ENCODE measurements at regions not wholly inside any gene's neighbourhood (a gene's known extent, or its start where the extent isn't known, plus 50 kb on each side); places are given as distances from the start of the nearest gene placed in this dataset.

DNA sequence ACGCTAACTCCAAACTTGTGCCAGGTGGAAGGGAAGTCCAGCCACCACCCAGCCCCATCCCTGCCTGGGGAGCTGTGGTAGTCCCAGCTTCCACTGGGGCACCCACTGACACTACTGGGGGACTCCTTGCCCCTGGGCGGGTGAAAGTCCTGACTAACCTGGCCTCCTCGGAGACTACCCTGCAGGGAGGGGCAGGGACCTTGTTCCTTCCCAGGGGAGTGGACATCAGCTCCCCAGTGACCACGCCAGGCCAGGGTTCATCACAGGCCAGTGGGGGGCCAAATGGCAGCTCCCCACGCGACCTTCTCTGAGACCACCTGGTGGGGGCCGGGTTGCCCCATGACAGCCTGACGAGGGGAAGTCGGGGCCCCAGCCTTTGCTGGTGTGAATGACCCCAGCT, 420.0 kb upstream of the SALL3 start:
- no peak for DNase-seq

DNA sequence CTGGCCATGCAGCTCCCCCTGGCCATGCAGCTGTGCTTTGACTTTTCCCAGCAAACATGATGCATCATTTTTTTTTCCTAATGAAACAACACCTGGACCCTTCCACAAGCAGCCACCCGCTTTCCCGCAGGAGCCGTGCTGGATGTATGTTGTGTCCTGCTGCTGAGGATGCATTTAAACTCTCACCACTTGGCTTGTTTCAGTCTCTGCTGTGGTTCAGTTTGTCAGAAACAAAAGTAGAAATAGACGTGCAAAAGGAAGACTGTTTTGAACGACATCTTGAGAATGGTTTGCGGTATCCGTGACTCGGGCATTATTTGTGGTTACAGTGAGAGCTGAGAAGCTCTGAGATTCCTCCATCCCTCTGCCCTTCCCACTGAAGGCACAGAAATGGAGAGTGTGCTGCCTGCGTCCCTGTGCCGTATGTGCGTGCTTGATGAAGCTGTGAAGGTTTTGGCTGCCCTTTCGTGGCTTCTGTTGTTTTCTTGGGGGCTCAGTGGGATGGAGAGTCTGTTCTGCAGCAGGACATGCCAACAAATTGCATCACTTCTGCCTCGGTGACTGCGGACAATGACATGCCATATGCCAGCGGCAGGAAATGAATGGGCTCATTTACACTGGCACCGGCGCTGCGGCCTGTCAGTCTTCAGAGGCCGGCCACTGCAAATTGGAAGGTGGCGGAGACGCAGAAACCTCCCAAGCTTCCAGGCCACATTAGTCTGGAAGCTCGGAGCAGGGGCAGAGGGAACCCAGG, 417.7 kb upstream of the SALL3 start:
- no peak for DNase-seq

- no peak for DNase-seq
Measured at GRCh38 chr18:78562531-78562961, 417.1 kb upstream of the SALL3 start.

- no peak for DNase-seq
Measured at GRCh38 chr18:78563110-78563509, 416.5 kb upstream of the SALL3 start.

- DNase-seq = no peak
Measured at GRCh38 chr18:78564030-78564429, 415.6 kb upstream of the SALL3 start.

DNA sequence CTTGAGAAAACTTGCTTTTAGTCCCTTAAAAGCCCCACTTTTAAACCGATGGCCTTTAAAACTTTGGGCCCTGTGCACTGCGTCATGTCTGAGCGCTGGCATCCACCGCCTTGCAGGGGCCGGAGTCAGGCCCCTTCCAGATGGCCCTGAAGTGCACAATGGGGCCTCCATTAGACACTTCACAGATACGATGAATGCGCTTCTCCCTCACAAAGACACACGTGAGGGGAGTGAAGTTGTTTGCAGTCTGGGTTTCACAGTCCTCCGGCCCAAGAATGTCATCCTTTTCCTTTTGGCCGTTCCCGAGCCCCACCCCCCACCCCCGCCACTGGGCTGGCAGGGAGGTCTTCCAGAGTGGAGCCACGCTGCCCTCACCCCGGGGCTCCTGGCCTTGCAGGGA, 415.1 kb upstream of the SALL3 start:
- DNase-seq = no peak

GRCh38 chr18:78565240-78565639, 414.4 kb upstream of the SALL3 start:
- no peak for DNase-seq

DNA sequence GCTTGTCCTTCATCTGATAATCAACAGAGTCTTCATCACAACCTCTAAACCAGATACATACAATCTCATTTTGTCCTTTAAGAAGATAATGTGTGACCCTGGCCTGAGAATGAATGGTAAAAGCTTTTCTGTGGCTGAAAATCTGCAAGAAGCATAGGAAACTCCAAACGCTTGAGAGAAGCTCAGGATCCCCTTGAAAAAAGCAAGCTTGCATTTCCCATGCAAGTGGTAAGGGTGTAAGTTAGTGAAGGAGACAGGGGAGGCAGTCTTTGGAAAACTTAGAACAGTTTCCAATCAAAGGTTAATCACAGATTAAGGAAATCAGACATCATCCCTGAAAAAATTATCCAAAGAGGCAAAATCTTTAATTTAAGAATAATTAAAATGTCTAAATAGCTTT, 413.6 kb upstream of the SALL3 start:
- no peak for DNase-seq

- no peak for DNase-seq
Measured at GRCh38 chr18:78566720-78567119, 412.9 kb upstream of the SALL3 start.

DNA sequence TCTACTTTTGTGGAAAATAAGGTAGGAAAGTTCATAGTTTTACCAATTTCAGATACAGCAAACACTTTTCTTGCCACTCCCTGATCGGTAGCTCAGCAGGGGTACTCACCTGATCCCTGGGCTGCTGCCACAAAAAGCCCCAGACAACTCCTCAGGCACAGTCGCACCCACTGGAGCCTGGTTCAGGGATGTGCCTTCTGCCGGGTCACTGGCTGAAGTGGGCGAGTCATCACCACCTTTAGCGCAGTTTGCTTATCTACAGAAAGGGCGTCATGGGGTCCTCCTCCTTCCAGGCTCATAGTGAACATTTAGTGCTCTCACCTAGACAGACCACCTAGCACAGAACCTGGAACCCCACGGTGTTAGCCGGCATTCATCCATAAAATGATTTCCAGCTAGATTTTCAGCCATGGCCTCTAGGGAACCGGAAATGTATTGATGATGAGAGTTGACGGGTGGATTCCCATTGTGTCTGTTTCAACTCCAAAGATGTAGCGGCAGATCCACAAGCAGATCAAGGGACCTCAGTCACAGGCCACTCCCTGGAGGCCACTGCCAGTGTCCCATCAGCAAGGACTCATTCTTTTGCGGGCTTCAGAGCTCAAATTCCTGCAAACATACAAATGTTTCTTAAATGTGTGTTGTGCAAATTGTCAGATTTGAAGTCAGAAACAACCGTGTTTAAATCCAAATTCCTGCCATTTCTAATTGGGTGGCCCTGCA, 408.4 kb upstream of the SALL3 start:
- no peak for DNase-seq

GRCh38 chr18:78571831-78572347, 407.7 kb upstream of the SALL3 start:
- no peak for DNase-seq

GRCh38 chr18:78573773-78574172, 405.8 kb upstream of the SALL3 start:
- no peak for DNase-seq

- no peak for DNase-seq
Measured at GRCh38 chr18:78576967-78577366, 402.7 kb upstream of the SALL3 start.

DNA sequence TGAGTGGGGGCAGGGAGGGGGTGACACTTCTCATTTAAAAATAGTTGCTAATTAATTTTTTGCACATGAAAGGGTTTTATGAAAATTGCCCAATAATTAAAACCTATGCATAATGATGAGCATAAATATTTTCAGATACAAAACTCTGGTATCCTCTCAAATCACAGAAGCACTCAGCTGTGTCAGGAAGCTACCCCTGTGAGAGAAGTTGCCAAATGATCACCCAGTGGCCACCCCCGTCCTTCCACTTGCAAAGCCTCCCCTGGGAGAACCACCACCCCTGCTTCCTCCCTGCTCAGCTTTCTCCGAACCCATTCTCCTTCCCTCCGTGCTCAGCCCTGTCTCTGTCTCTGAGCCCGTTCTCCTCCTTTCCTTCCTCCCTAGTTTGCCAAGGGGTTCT, 400.2 kb upstream of the SALL3 start:
- no peak for DNase-seq

DNA sequence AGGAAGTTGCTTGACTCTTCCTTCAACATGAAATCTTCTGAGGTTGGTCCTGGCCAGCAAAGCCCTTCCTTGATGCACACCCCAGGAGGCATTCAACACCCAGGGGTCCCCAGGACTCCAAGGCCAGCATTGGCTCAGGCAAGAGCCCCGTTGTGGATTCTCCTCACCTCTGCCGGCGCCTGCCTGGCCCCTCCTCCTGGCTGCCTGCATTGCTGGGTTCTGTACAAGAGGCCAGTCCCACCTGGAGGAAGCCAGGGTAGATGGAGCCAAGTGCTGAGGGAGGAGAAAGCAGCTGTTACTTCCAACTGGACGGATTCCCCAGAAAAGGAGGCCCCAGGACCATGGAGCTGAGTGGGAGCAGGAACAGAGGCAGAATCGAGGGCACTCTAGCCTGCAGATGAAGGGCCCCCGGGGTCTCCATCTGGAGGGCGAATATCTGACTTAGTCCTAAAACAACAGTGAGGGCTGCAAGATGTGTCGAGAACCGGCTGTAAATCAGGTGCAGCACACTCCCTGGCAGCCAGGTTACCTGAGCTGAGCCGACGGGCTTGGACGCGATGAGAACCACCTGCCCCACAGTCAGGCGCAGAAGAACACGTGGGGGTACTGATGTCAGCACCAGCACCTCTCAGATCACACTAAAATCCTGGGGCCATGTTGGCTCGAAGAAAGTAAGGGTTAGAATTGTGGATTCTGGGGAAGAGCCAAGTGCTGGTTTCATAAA, 399.6 kb upstream of the SALL3 start:
- DNase-seq = no peak

DNA sequence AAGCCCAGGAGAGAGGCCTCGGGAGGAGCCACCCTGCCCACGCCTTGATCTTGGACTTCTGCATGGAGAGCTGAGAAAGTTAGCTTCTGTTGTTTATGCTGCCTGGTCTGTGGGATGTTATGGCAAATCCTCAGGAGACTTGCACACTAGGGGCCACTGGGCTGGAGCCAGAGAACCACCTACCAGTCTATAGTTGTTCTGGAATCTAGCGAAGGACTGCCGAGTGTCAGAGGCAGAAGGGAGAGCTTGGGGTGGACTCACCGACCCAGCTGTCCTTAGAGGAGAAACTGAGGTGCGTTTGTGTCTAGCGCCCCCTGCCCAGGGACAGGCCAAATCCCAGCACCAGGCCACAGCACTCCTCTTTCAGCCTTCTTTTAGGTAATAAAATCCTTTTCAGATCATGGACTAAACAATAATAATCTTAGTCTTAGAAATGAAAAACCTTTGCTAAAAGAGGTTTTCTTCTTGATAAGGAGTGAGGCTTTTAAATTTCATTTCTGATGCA, 398.7 kb upstream of the SALL3 start:
- no peak for DNase-seq

- no peak for DNase-seq
Measured at GRCh38 chr18:78582181-78582709, 397.4 kb upstream of the SALL3 start.

GRCh38 chr18:78582898-78583738, 396.5 kb upstream of the SALL3 start:
- no peak for DNase-seq

GRCh38 chr18:78583739-78584458, 395.7 kb upstream of the SALL3 start:
- DNase-seq = no peak

DNA sequence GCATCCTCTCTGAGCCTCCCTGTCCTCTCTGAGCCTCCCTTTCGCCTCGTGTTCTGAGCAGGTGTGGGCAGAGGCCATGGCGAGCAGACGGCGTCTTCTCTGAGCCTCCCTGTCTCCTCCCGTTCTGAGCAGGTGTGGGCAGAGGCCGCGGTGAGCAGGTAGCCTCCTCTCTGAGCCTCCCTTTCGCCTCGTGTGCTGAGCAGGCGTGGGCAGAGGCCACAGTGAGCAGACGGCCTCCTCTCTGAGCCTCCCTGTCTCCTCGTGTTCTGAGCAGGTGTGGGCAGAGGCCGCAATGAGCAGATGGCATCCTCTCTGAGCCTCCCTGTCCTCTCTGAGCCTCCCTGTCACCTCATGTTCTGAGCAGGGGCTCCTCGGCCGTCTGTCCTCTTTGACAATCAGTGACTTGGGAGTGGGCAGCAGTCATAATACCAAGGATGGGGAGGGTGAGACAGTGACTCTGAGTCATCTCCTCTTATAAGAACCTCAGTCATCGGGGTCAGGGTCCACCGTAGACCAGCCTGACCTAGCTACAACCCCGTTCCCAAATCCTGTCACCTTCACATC, 395.1 kb upstream of the SALL3 start:
- DNase-seq = no peak

GRCh38 chr18:78586586-78586985, 393.0 kb upstream of the SALL3 start:
- no peak for DNase-seq
